Pancreas (tissue), 10 donors: ENCODE measurements at regions not wholly inside any gene's neighbourhood (a gene's known extent, or its start where the extent isn't known, plus 50 kb on each side); places are given as distances from the start of the nearest gene placed in this dataset.

ENCODE experiments used
- ATAC-seq, 4 donors: fragments of 200-7000 bp; cut with Tn5 transposase; one replicate each; pipeline versions ENCODE4 v1.8.0 to v1.9.1; 2020; ENCODE audit warnings: mild to moderate bottlenecking in 4 of 4, moderate library complexity in 4 of 4
- DNase-seq, 6 donors: peaks; one replicate each; pipeline ENCODE4 v3.0.0-alpha.2; 2020
- FAIRE-seq: peaks from 2 replicates; lab custom pipeline; 2012; peaks lifted over from hg19 to GRCh38; lab: Jason Lieb, UNC
- H3K27ac ChIP-seq, 4 donors: fragments of 200-600 bp; sonication (generic); 1 replicate in 3 of 4; 2 replicates in 1 of 4; pipeline versions ENCODE4 v1.5.0 to v1.8.0; 2020
- H3K27me3 ChIP-seq, 4 donors: fragments of 200-600 bp; one replicate each; pipeline ENCODE4 v1.8.0; 2021
- H3K36me3 ChIP-seq, 3 donors: fragments of 200-600 bp; sonication (generic) in 1 of 3; one replicate each; pipeline versions ENCODE4 v1.5.0 to v1.8.0; 2020 to 2021
- H3K4me1 ChIP-seq, 3 donors: fragments of 200-600 bp; one replicate each; pipeline ENCODE4 v1.8.0; 2021
- H3K4me3 ChIP-seq, 4 donors: fragments of 200-600 bp; sonication (generic) in 2 of 4; one replicate each; pipeline versions ENCODE4 v1.5.0 to v1.8.0; 2020 to 2021
- H3K9me3 ChIP-seq, 4 donors: fragments of 200-600 bp; one replicate each; pipeline ENCODE4 v1.8.0; 2021
- WGBS, 2 donors: extraction: QIAGEN DNeasy Blood & Tissue Kit; methylation state at CpG; one replicate each; pipeline ENCODE4 v1.1.7; 2013; 5-methylcytosine and 5-hydroxymethylcytosine counted together
- intact Hi-C, 3 donors: fragments of 100-400 bp; cut with DNase I; formaldehyde crosslinking; loops; one replicate each; pipeline versions ENCODE4 v1.11.1 to v1.14.2; 2022
- TF ChIP-seq, protein P1 (sequence below), 4 donors: fragments of 200-600 bp; sonication (generic) in 3 of 4; IDR thresholded peaks; one replicate each; pipeline versions ENCODE4 v1.5.0 to v1.8.0; 2021; ENCODE audit warnings: antibody characterized with exemption in 4 of 4
- donor health status: healthy with polysubstance abuse.
- donor health status: DM: no; HTN: no; CAD: no; lungs with moderate emphysema.
- donor health status: DM: no; HTN: no; CAD: no.
- donor health status: control.
- donor health status: control.
- donor health status: Bipolar disorder and iron deficiency.
- donor health status: DM: yes; HTN: yes; CAD: no.
- donor health status: DM: no; HTN: no; CAD: no.
- donor health status: DM: no; HTN: no; CAD: no.
- donor health status: DM: yes; HTN: yes; CAD: no.

DNA sequence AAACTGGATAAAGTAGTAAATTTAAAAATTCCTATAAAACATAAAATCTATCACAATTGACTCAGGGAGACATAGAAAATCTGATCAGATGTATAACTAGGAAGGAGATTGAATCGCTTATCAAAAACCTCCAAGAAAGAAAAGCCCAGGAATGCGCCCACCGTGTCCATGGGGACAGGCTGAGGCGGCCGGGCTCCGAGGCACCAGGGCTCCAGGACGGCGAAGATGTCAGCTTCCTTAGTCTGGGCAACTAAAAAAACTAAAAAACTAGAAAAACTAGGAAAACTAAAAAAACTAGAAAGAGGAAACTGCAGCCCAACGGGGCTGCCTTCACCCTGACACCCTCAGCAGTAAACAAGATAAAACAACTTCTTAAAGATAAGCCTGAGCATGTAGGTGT, 229.0 kb upstream of the RAB4A start:
- Histone ChIP-seq H3K27me3 (peaks cover 0 to 5% (median 0%) of the 10 kb centered on the region in 4 donors), H3K4me1 (no peaks in the 10 kb centered on the region), H3K9me3 (no peaks in the 10 kb centered on the region), H3K4me3 (no peak overlapping the region), H3K27ac (no peak overlapping the region), H3K36me3 (no peaks in the 10 kb centered on the region)
- FAIRE-seq (no peak), ATAC-seq (no peak), DNase-seq (no peak)
- 80 to 86% methylated on average over 9 of the region's 9 CpGs for WGBS, 2 donors
- TF ChIP-seq, protein P1, sequence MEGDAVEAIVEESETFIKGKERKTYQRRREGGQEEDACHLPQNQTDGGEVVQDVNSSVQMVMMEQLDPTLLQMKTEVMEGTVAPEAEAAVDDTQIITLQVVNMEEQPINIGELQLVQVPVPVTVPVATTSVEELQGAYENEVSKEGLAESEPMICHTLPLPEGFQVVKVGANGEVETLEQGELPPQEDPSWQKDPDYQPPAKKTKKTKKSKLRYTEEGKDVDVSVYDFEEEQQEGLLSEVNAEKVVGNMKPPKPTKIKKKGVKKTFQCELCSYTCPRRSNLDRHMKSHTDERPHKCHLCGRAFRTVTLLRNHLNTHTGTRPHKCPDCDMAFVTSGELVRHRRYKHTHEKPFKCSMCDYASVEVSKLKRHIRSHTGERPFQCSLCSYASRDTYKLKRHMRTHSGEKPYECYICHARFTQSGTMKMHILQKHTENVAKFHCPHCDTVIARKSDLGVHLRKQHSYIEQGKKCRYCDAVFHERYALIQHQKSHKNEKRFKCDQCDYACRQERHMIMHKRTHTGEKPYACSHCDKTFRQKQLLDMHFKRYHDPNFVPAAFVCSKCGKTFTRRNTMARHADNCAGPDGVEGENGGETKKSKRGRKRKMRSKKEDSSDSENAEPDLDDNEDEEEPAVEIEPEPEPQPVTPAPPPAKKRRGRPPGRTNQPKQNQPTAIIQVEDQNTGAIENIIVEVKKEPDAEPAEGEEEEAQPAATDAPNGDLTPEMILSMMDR (IDR thresholded peaks at IDR 0.05) = no peak
- intact Hi-C loops = no loop called here

DNA sequence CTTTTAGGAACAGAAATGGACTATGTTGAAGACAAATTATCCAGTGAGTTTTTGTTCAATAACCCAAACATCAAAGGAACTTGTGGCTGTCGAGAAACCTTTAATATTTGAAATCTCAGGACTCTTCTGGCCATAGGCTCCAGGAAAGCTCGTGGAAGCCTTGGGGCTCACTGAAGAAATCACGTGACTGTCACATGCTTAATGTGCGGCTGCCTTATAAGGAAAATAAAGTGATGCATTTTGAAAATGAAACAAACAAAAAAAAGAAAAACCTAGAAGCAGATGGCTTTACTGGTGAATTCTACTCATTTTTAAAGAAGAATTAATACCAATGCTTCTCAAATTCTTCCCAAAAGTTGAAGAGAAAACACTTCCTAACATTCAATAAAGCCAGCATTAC, 228.4 kb upstream of the RAB4A start:
- Histone ChIP-seq H3K36me3 (no peaks in the 10 kb centered on the region), H3K4me1 (no peaks in the 10 kb centered on the region), H3K9me3 (no peaks in the 10 kb centered on the region), H3K27ac (no peak overlapping the region), H3K4me3 (no peak overlapping the region), H3K27me3 (peaks cover 0 to 5% (median 0%) of the 10 kb centered on the region in 4 donors)
- DNase-seq = no peak
- 68 to 79% methylated on average over 4 of the region's 4 CpGs for WGBS, 2 donors
- TF ChIP-seq, protein P1 (IDR thresholded peaks at IDR 0.05) = no peak
- no peak for ATAC-seq
- intact Hi-C loops = no loop called here
- no peak for FAIRE-seq

DNA sequence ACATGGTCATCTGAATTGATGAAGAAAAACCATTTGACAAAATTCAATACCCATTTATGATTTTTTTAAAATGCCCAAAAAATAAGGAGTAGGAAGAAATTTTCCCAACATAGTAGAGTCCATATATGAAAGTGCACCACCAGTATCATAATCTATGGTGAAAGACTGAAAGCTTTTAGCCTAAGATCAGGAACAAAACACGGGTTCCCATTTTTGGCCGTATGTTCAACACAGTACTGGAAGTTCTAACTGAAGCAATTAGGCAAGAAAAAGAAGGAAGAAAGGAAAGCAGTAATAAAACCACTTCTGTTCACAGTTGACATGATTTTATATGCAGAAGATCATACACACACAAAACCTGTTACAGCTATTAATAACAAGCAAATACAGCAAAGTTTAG, 227.8 kb upstream of the RAB4A start:
- Histone ChIP-seq H3K27ac (no peak overlapping the region), H3K4me3 (no peak overlapping the region), H3K9me3 (no peaks in the 10 kb centered on the region), H3K27me3 (peaks cover 0 to 5% (median 0%) of the 10 kb centered on the region in 4 donors), H3K4me1 (no peaks in the 10 kb centered on the region), H3K36me3 (no peaks in the 10 kb centered on the region)
- no peak for DNase-seq
- TF ChIP-seq, protein P1 (IDR thresholded peaks at IDR 0.05) = no peak
- peak in 1 of 4 donors; percentile 34 for ATAC-seq
- intact Hi-C loops = no loop called here
- WGBS, 2 donors = 72 to 84% methylated on average over 2 of the region's 2 CpGs
- FAIRE-seq = no peak

DNA sequence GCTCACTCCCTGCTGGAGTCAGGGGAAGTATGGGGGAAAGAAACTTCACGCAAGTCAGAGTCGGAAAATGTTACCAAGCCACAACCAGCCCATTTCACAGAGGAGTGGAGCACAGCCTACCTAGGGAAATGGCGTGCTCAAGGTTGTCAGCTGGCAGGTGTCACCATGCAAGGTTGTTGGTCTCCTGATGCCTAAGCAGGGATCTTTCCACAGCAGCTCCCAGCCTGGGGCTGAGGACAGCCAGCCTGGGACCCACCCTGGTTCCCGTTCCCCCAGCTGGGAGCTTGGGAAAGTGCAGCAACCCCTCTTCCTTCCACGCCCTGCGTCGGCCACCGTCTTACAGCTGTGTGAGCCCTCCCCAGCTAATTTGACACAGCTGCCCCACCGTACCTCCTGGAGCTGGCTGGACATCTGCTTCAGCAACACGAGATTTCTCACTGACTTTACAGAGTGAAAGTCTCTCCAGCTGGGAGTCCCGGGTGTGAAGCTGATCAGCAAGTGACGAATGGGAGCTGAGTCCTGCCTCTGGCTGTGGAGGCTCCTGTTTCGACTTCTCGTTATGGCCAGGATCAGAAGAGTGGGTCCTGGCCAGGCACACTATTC, 224.6 kb upstream of the RAB4A start:
- WGBS, 2 donors = 72% methylated on average over 14 of the region's 14 CpGs
- TF ChIP-seq, protein P1 (IDR thresholded peaks at IDR 0.05) = no peak
- H3K4me3 ChIP-seq = no peak overlapping the region
- no peak overlapping the region for H3K27ac ChIP-seq
- FAIRE-seq (no peak), DNase-seq (no peak), ATAC-seq (no peak)
- H3K36me3 ChIP-seq = no peaks in the 10 kb centered on the region
- H3K9me3 ChIP-seq = no peaks in the 10 kb centered on the region
- intact Hi-C loops = no loop called here
- no peaks in the 10 kb centered on the region for H3K4me1 ChIP-seq
- H3K27me3 ChIP-seq = peaks cover 0 to 5% (median 0%) of the 10 kb centered on the region in 4 donors

DNA sequence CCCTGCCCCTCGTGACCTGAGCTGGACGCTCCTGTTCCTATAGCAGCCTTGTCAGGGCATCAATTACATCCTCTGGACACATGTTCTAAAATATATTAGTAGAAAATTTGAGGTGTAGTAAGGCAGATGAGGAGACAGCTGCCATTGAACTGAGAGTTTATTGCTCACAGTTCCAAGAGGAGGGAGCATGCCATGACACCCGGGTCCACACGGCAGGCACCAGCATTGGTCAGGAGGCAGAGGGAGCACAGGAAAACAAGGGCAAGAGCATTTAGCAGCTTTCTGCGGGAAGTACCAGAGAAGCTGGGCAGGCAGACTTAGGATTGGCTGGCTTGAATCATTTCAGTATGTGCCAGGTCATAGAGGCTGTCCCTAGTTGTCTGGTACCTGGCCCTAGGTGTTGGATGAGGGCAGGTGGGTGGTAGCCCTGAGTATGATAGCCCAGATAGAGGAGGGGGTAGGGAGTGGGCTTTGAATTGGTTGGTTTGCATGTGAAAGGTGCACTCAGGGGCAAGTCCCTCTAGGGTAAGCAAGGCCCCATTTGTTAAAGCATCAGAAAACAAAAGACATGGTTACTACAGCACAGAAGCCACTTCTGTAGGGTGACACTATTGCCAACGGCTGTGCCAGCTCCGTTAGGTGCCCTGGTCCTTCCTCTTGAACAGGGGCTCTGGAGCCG, 223.6 kb upstream of the RAB4A start:
- intact Hi-C loops = no loop called here
- no peak for DNase-seq
- ATAC-seq = no peak
- no peaks in the 10 kb centered on the region for H3K36me3 ChIP-seq
- H3K4me1 ChIP-seq = no peaks in the 10 kb centered on the region
- WGBS, 2 donors = 80 to 91% methylated on average over 8 of the region's 8 CpGs
- no peaks in the 10 kb centered on the region for H3K9me3 ChIP-seq
- no peak overlapping the region for H3K27ac ChIP-seq
- no peaks in the 10 kb centered on the region for H3K27me3 ChIP-seq
- no peak for FAIRE-seq
- TF ChIP-seq, protein P1 (IDR thresholded peaks at IDR 0.05) = no peak
- H3K4me3 ChIP-seq = no peak overlapping the region
